AG09319 (cell line): ENCODE measurements at regions not wholly inside any gene's neighbourhood (a gene's known extent, or its start where the extent isn't known, plus 50 kb on each side); places are given as distances from the start of the nearest gene placed in this dataset.

Experiments used
- DNase-seq: peaks from one replicate; pipeline ENCODE4 v3.0.0-alpha.2; 2010; ENCODE audit warnings: low read depth; ENCODE audit errors: extremely low read depth
- TF ChIP-seq, protein P1 (sequence below): IDR thresholded peaks from 2 replicates; pipeline ENCODE4 v1.5.1; 2011; ENCODE audit warnings: low read depth, mild to moderate bottlenecking, inconsistent platforms, low read length, moderate library complexity

DNA sequence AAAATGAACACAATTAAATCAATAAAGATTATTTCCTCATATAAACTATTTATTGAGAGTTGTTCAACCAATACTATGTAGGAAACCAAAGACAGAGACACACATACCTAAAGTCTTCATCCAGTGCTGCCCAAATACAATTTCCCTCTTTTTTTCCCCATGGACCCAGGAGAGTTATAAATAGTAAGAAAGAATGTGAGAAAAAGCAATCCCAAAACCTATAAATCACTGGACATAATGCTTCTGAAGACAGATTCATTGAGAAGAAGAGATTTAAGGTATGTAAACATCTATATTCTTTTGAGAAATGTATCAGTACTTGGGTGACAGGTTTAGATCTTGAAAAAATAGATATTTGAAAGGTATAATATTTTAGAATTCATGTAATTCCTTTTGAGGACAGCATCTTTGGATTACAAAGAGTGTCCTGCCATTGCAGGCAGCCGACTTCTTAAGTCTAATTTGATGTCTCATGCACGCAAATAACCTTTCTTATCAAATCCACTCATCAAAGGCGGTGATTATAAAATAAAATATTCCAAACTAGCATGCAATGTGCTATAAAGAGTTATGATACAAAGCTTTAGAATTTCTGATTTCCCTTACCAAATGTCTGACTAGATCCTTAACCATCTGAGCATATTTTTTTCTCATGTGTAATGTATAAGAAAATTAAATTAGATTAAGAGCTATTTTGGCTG, 739.4 kb downstream of the LIG4 start:
- no peak for DNase-seq
- TF ChIP-seq, protein P1, sequence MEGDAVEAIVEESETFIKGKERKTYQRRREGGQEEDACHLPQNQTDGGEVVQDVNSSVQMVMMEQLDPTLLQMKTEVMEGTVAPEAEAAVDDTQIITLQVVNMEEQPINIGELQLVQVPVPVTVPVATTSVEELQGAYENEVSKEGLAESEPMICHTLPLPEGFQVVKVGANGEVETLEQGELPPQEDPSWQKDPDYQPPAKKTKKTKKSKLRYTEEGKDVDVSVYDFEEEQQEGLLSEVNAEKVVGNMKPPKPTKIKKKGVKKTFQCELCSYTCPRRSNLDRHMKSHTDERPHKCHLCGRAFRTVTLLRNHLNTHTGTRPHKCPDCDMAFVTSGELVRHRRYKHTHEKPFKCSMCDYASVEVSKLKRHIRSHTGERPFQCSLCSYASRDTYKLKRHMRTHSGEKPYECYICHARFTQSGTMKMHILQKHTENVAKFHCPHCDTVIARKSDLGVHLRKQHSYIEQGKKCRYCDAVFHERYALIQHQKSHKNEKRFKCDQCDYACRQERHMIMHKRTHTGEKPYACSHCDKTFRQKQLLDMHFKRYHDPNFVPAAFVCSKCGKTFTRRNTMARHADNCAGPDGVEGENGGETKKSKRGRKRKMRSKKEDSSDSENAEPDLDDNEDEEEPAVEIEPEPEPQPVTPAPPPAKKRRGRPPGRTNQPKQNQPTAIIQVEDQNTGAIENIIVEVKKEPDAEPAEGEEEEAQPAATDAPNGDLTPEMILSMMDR = no peak

- DNase-seq = no peak
- TF ChIP-seq, protein P1 = no peak
Measured at GRCh38 chr13:107473253-107473652, 742.1 kb downstream of the LIG4 start.

GRCh38 chr13:107466326-107467099, 748.8 kb downstream of the LIG4 start:
- DNase-seq = no peak
- TF ChIP-seq, protein P1 = no peak

DNA sequence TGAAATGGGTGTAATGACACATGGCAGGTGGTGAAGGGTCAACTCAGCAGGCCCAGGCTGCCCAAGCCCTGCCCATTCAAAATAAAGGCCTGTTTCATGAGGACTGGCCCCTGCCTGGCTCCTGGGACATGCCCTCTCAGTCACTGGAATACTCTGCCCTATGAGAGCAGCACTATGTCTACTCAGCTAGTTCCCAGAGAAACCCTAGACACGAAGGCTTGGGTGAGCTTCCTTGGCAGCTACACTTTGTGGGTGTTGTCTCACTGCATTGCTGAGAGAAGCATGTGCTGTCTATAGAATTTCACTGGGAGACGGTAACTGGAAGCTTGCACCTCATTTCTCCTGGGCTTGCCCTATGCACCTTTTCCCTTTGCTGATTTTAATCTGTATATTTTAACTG, 752.8 kb downstream of the LIG4 start:
- no peak for DNase-seq
- TF ChIP-seq, protein P1 = no peak

GRCh38 chr13:107461751-107462150, 753.6 kb downstream of the LIG4 start:
- TF ChIP-seq, protein P1 = no peak
- DNase-seq = no peak

GRCh38 chr13:107459430-107459829, 755.9 kb downstream of the LIG4 start:
- no peak for DNase-seq
- TF ChIP-seq, protein P1 = no peak

DNA sequence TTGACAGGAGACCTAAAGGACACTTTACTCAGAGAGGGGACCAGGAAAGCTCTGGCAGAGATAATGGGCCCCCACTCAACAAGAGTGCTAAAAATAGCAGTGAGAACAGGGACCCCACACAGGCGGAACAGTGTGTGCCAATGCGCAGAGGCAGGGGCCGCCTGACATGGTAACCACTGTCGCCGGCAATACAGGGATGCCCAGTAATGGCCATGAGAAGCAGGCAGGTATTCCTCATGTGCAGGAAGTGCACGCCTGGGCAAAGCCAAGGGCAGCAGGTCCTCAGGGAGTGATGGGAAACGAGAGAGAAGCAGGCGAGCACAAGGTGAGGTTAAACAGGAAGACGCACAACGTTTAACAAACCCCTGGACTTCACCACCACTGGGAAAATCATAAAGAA, 757.1 kb downstream of the LIG4 start:
- DNase-seq = no peak
- TF ChIP-seq, protein P1 = no peak
